RWPE2 (cell line): ENCODE measurements at regions not wholly inside any gene's neighbourhood (a gene's known extent, or its start where the extent isn't known, plus 50 kb on each side); places are given as distances from the start of the nearest gene placed in this dataset.

ENCODE experiments used
- ATAC-seq: fragments of 200-7000 bp; cut with Tn5 transposase; 3 replicates; pipeline ENCODE4 v1.9.1; 2021; ENCODE audit warnings: low read depth
- DNase-seq: peaks from one replicate; pipeline ENCODE4 v3.0.0-alpha.2; 2020; ENCODE audit warnings: low spot score
- H3K27ac ChIP-seq: fragments of 450-650 bp; 2 replicates; pipeline ENCODE4 v1.5.1; 2017; ENCODE audit warnings: mild to moderate bottlenecking; ENCODE audit not compliant: poor library complexity, severe bottlenecking
- H3K27me3 ChIP-seq: fragments of 250-450 bp; sonication (Bioruptor Pico); 2 replicates; pipeline ENCODE4 v1.5.1; 2021; ENCODE audit warnings: mild to moderate bottlenecking, moderate library complexity; ENCODE audit not compliant: insufficient read depth, poor library complexity, severe bottlenecking
- H3K36me3 ChIP-seq: fragments of 250-450 bp; sonication (Bioruptor Pico); 2 replicates; pipeline ENCODE4 v1.5.1; 2020; ENCODE audit warnings: low read depth, mild to moderate bottlenecking, moderate library complexity
- H3K4me1 ChIP-seq: fragments of 250-450 bp; sonication (Bioruptor Pico); 2 replicates; pipeline ENCODE4 v1.5.1; 2021; ENCODE audit warnings: mild to moderate bottlenecking, moderate library complexity; ENCODE audit not compliant: insufficient read depth, poor library complexity, severe bottlenecking
- H3K4me3 ChIP-seq: fragments of 250-450 bp; sonication (Bioruptor Pico); 2 replicates; pipeline ENCODE4 v1.5.1; 2021; ENCODE audit warnings: mild to moderate bottlenecking, moderate library complexity; ENCODE audit not compliant: severe bottlenecking
- H3K9me3 ChIP-seq: fragments of 250-450 bp; sonication (Bioruptor Pico); 2 replicates; pipeline ENCODE4 v1.5.1; 2021; ENCODE audit warnings: mild to moderate bottlenecking, moderate library complexity; ENCODE audit not compliant: severe bottlenecking
- TF ChIP-seq, protein P1 (sequence below): fragments of 450-650 bp; IDR thresholded peaks from one replicate; pipeline ENCODE4 v1.5.1; 2017; ENCODE audit warnings: mild to moderate bottlenecking, moderate library complexity; ENCODE audit not compliant: poor library complexity, severe bottlenecking

DNA sequence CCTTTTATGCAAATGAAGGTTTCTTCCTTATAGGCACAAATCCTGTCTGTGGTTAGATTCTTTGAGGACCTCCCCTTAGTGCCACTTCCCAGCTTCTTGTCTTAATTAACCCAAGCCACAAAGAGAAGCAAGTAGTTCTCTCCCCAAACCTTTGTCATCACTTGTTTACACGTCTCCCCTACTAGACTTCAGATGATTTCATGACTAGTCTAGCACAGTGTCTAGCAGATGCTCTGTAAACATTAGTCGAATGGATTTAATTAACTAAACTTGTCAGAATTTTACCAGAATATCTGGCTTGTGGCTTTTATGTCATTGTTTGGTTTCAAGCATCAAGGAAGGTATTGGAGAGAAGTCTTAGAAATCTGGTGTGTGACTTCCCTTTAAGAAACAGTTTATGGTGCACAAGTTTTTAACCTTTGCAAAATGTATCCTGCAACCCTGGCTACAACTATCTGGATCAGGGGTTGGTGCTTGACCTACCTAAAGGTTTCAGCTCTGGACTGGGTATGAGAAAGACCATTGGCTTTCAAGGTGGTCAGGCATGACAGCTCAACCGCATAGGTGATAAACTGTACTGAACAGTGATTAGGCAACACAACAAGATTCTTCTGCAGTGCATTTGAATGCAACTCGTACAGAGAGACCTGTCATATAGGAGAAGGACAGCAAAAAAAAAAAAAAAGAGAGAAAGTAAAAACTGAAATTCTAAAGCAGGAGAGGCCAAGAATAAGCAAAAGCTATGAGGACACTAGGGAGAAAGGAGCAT lies 93.2 kb upstream of the CCDC150 start:
- TF ChIP-seq, protein P1, sequence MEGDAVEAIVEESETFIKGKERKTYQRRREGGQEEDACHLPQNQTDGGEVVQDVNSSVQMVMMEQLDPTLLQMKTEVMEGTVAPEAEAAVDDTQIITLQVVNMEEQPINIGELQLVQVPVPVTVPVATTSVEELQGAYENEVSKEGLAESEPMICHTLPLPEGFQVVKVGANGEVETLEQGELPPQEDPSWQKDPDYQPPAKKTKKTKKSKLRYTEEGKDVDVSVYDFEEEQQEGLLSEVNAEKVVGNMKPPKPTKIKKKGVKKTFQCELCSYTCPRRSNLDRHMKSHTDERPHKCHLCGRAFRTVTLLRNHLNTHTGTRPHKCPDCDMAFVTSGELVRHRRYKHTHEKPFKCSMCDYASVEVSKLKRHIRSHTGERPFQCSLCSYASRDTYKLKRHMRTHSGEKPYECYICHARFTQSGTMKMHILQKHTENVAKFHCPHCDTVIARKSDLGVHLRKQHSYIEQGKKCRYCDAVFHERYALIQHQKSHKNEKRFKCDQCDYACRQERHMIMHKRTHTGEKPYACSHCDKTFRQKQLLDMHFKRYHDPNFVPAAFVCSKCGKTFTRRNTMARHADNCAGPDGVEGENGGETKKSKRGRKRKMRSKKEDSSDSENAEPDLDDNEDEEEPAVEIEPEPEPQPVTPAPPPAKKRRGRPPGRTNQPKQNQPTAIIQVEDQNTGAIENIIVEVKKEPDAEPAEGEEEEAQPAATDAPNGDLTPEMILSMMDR, result no peak
- Histone ChIP-seq H3K4me3 (no peak overlapping the region), H3K27me3 (no peaks in the 10 kb centered on the region), H3K4me1 (no peaks in the 10 kb centered on the region), H3K27ac (no peak overlapping the region), H3K9me3 (no peaks in the 10 kb centered on the region), H3K36me3 (no peaks in the 10 kb centered on the region)
- ATAC-seq (no peak), DNase-seq (no peak)

GRCh38 chr2:196549052-196549451 lies 90.5 kb upstream of the CCDC150 start:
- TF ChIP-seq, protein P1, result no peak
- Histone ChIP-seq H3K4me3 (no peak overlapping the region), H3K27me3 (no peaks in the 10 kb centered on the region), H3K9me3 (no peaks in the 10 kb centered on the region), H3K27ac (no peak overlapping the region), H3K36me3 (no peaks in the 10 kb centered on the region), H3K4me1 (no peaks in the 10 kb centered on the region)
- ATAC-seq (no peak), DNase-seq (no peak)

DNA sequence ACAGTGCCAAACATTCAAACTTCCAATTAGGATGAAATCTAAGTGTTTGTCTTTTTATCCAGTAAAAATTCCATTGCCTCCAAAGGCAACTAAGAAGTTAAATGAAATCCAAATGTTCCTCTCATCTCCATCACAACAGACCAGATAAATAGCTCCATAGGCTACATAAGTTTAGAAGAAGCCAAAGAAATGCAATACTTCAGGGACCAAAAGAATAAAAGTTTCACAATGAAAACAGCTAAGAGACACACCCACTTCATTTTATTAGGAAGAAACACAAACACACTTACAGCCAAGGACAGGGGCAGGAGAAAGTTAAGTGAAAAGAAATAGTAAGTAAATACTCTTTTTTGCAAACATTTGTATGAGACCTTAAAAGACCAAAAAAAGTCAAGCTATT lies 88.5 kb upstream of the CCDC150 start:
- no peaks in the 10 kb centered on the region for H3K36me3 ChIP-seq
- H3K4me1 ChIP-seq, result no peaks in the 10 kb centered on the region
- no peaks in the 10 kb centered on the region for H3K27me3 ChIP-seq
- ATAC-seq, result no peak
- no peak overlapping the region for H3K27ac ChIP-seq
- DNase-seq, result no peak
- no peak overlapping the region for H3K4me3 ChIP-seq
- no peaks in the 10 kb centered on the region for H3K9me3 ChIP-seq
- TF ChIP-seq, protein P1, result no peak

DNA sequence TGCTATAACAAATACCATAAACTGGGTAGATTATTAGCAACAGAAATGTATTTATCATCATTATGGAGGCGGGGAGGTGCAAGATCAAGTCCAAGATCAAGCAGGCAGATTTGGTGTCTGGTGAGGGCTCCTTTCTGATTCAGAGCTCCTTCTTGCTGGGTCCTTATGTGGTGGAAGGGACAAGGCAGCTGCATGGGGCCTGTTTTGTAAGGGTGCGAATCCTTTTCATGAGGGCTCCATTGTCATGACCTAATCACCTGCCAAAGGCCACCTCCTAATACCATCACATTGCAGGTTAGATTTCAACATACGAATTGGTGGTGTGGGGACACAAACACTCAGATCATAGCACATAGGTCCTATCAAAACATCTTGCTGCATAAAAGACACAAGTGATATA lies 84.4 kb upstream of the CCDC150 start:
- no peaks in the 10 kb centered on the region for H3K9me3 ChIP-seq
- no peaks in the 10 kb centered on the region for H3K4me1 ChIP-seq
- ATAC-seq (no peak), DNase-seq (no peak)
- TF ChIP-seq, protein P1, result no peak
- no peaks in the 10 kb centered on the region for H3K27me3 ChIP-seq
- no peak overlapping the region for H3K4me3 ChIP-seq
- H3K27ac ChIP-seq, result no peak overlapping the region
- no peaks in the 10 kb centered on the region for H3K36me3 ChIP-seq

- Histone ChIP-seq H3K4me1 (no peaks in the 10 kb centered on the region), H3K9me3 (no peaks in the 10 kb centered on the region), H3K36me3 (no peaks in the 10 kb centered on the region), H3K27me3 (no peaks in the 10 kb centered on the region), H3K4me3 (no peak overlapping the region), H3K27ac (no peak overlapping the region)
- TF ChIP-seq, protein P1, result no peak
- ATAC-seq, result no peak
- no peak for DNase-seq
Observed at GRCh38 chr2:196555726-196556125, 83.8 kb upstream of the CCDC150 start.
